ENCODE measurements at regions not wholly inside any gene's neighbourhood (a gene's known extent, or its start where the extent isn't known, plus 50 kb on each side); places are given as distances from the start of the nearest gene placed in this dataset.

DNA sequence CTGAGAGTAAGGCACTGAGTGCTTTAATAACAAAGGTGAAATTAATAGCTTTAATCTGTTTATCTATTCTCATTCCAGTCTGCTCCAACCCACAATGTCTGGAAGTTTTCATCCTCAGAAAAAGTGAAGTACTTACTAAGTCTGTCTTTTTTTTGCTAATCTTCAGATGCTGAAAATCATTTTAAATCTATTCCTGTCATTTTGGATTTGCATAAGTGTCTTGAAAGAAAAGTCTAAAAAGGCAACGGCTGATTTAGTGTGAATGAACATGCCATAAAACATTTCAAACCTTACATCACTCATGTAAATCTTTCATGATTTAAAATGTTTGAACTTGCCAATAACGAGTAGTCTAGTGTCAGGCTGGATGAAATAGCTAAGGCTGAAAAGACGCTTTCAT lies 685.6 kb downstream of the RPS29 start:
- H3K4me3 ChIP-seq (ENCODE audit: low read depth, low read length), result no peak overlapping the region
- TF ChIP-seq, protein P1, sequence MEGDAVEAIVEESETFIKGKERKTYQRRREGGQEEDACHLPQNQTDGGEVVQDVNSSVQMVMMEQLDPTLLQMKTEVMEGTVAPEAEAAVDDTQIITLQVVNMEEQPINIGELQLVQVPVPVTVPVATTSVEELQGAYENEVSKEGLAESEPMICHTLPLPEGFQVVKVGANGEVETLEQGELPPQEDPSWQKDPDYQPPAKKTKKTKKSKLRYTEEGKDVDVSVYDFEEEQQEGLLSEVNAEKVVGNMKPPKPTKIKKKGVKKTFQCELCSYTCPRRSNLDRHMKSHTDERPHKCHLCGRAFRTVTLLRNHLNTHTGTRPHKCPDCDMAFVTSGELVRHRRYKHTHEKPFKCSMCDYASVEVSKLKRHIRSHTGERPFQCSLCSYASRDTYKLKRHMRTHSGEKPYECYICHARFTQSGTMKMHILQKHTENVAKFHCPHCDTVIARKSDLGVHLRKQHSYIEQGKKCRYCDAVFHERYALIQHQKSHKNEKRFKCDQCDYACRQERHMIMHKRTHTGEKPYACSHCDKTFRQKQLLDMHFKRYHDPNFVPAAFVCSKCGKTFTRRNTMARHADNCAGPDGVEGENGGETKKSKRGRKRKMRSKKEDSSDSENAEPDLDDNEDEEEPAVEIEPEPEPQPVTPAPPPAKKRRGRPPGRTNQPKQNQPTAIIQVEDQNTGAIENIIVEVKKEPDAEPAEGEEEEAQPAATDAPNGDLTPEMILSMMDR (IDR thresholded peaks at IDR 0.05; ENCODE audit: insufficient read depth, low read depth, low read length), result no peak
- DNase-seq (ENCODE audit: low read depth), result no peak

DNA sequence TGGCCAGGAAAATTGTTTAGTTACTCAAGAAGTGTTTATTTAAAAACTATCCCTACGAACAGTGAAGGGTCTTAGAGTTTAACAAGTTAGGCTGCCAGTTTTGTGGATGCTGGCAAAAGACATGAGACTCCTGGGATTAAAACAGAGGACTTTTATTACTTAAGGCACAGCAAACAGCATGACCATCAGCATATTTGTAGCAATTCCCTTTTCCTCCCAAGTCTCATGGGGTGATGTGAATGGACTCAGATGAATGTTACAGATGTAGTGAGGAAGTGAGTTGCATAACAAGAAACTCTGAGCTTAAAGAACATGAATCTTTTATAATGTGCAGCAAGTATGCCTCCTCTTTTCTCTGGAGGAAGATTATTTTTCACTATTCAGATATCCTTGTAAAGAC lies 695.8 kb downstream of the RPS29 start:
- no peak for DNase-seq (ENCODE audit: low read depth)
- no peak overlapping the region for H3K4me3 ChIP-seq (ENCODE audit: low read depth, low read length)
- TF ChIP-seq, protein P1 (IDR thresholded peaks at IDR 0.05; ENCODE audit: insufficient read depth, low read depth, low read length), result no peak

DNA sequence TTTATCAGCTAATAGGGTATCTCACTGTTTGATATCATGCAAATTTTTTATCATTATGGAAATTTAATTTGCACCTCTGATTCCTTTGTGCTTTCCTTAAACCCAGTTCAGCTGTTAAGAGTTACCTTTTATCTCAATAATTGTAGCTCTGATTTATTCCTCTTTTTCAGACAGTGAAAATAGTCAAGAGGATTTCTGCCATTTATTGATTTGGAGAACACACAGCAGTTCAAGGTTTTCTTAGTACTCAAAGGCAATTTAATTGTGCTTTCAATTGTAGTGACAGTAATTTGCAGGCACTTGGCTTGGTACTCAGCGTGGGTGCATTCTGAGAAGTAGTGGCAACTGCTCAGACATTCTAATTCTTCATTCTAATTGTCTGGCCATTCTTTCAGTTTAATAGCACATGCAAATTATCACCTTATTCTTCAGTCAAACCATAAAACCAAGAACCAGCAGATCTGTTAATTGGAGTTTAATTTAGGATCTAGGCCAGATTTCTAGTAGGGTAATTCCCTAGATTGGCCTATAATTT lies 709.3 kb downstream of the RPS29 start:
- no peak overlapping the region for H3K4me3 ChIP-seq (ENCODE audit: low read depth, low read length)
- TF ChIP-seq, protein P1 (IDR thresholded peaks at IDR 0.05; ENCODE audit: insufficient read depth, low read depth, low read length), result no peak
- DNase-seq (ENCODE audit: low read depth), result no peak

DNA sequence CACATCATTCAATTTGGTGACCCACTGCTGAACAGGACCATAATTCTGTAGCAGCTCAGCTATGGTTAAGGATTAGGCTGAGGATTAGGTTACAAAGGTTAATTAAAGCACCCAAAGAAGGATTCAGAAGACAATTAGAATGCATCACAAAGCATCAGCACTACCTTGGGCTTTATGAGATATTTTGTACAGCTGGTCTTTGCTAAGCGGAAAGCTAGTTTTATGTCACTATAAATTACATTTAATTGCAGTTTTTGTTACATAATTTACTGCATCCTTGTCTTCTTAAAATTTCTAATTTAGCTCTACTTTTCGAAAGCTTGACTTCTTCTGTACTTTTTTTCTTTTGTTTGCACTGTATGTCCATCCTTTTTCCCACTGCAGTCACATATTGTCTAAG lies 711.5 kb downstream of the RPS29 start:
- no peak overlapping the region for H3K4me3 ChIP-seq (ENCODE audit: low read depth, low read length)
- no peak for DNase-seq (ENCODE audit: low read depth)
- TF ChIP-seq, protein P1 (IDR thresholded peaks at IDR 0.05; ENCODE audit: insufficient read depth, low read depth, low read length), result no peak

DNA sequence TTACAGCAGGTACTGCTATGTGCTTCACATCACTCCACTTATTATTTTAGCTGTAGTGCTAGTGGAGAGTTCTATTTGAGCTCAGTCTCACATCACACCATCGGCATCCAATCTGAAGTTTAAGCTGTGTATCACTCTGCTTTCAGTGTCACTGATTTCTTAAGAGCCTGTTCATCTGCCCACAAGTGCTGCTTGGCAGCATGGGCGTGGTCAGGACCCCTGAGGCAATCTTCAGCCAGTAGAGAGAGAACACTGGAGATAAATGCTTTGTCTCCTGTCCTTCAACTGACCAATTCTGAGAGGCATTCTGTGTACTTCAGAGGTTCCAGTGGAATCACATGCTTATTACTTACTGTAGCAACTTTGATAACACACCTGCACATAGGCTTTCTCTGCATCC lies 728.8 kb downstream of the RPS29 start:
- TF ChIP-seq, protein P1 (IDR thresholded peaks at IDR 0.05; ENCODE audit: insufficient read depth, low read depth, low read length), result no peak
- no peak for DNase-seq (ENCODE audit: low read depth)
- no peak overlapping the region for H3K4me3 ChIP-seq (ENCODE audit: low read depth, low read length)

DNA sequence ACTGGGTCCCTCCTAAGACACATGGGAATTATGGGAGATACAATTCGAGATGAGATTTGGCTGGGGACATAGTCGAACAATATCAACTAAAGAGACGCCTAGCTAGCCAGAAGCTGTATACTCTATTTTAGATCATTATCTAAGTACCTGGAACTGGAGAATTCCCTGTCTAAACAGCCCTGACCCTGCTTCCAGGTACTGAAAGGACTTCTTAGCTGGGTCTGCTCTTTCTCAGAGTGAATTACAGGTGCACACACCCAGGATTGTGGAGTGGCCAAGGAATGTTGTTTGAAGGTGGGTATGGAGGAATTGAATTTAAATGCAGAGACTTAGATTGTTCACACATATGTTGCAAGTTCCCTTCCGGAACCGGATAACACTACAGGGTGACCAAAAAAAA lies 733.0 kb downstream of the RPS29 start:
- DNase-seq (ENCODE audit: low read depth), result no peak
- TF ChIP-seq, protein P1 (IDR thresholded peaks at IDR 0.05; ENCODE audit: insufficient read depth, low read depth, low read length), result no peak
- no peak overlapping the region for H3K4me3 ChIP-seq (ENCODE audit: low read depth, low read length)

DNA sequence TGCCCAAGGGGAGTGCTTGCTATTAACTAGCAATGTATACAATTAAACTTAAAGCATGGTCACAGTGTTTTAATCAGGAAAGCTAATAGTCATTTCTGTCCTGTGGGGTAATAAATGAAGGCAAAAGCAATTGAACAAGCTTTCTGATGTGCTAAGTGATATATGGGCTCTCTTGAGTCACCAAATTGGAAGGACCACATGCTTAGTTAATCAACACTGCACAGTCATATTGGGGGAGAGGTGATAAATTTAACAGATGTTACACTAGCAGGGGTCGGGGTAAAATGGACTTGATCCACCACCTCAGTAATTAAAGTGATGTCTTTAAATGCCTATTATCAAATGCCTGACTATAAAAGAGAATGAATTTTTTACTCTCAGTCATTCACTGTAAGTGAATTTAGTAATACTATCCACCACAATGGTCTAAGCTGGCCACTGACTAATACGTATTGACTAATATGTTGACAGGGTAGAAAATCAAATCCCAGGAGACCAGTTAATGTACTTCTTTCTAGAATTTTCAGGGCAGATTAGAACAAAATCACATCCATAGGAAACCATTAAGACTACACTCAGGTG lies 736.3 kb downstream of the RPS29 start:
- no peak overlapping the region for H3K4me3 ChIP-seq (ENCODE audit: low read depth, low read length)
- TF ChIP-seq, protein P1 (IDR thresholded peaks at IDR 0.05; ENCODE audit: insufficient read depth, low read depth, low read length), result no peak
- no peak for DNase-seq (ENCODE audit: low read depth)

All from fibroblast of villous mesenchyme (primary cell).